Activated CD8-positive, alpha-beta memory T cell treated with anti-CD3 and anti-CD28 coated beads for 36 hours (primary cell): ENCODE measurements at regions not wholly inside any gene's neighbourhood (a gene's known extent, or its start where the extent isn't known, plus 50 kb on each side); places are given as distances from the start of the nearest gene placed in this dataset.

Experiments
- CTCF ChIA-PET: fragments of 350-600 bp; sonication (Branson Sonifier 250); formaldehyde crosslinking; loops from one replicate; lab custom pipeline; 2021; ENCODE audit warnings: antibody characterized with exemption; lab: Charles Lee
- POLR2A ChIA-PET: fragments of 350-600 bp; sonication (Branson Sonifier 250); formaldehyde crosslinking; loops from one replicate; lab custom pipeline; 2021; ENCODE audit warnings: antibody characterized with exemption; lab: Charles Lee

DNA sequence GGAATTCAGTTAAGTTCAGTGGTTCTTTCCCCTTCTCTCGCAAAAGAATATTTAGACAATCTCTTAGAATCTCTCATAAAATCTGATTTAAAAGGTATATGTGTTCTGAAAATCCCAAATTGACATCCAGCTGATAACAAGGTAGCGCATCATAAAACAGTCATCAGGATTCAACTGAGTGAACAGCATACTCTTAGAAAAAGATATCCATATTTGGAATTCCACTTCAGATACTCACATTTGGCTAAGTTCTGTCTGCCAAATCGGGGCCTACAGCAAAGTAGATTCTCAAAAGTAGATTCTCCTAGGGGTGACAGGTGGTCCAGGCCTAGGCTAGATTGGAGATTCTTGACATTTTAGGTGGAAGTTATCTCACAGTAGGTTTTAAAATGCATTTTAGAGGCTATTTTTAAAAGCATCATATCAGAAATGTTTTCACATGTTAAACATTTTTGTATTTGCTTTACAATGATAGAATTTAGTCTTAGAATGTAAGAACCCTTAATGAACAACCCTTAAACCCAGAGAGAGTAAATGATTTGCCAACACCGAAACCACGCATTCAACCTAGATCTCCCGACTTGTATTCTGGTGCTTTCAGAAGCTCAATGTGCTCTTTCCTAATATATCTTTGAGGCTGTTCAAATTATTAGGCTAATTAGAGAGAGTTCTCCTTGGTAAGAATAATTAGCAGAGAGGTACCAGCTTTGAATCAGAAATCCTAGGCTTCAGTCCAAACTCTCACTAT, 318.9 kb downstream of the LMO4 start:
- ChIA-PET POLR2A (no interaction called here), CTCF (no interaction called here)

DNA sequence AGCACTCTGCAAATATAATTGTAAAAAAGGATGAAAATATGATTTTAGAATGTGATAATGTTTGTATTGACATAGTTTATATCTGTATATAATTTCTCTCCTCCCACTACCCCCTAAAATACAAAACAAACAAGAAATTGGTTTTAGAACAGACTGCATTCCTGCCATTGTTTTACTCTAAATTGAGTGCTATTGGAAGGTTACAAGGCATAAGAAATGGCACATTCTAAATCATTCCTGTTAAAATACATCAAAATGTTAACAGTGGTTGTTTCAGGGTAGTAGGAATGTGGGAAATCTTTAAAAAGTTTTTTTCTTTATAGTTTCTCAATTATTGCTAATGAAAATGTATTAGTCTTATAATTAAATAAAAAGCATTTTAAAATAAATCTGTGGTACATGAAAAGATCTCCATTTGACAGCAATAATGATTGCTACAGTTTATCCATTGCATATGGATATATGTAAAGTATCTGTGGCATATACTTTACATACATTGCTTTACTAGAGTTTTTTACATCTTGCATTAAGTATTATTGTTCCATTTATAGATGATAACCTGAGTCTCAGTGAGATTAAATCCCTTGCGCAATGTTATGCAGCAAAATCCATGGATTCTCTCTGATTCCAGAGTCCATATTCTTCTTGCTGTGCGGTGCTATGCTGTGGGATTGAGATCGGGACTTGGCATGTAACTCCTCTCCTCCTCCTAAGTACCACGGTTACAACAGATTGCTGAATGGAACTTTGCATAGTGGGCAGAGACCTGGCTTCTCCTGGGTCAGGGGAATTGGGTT, 319.8 kb downstream of the LMO4 start:
- CTCF ChIA-PET = no interaction called here
- POLR2A ChIA-PET = no interaction called here

DNA sequence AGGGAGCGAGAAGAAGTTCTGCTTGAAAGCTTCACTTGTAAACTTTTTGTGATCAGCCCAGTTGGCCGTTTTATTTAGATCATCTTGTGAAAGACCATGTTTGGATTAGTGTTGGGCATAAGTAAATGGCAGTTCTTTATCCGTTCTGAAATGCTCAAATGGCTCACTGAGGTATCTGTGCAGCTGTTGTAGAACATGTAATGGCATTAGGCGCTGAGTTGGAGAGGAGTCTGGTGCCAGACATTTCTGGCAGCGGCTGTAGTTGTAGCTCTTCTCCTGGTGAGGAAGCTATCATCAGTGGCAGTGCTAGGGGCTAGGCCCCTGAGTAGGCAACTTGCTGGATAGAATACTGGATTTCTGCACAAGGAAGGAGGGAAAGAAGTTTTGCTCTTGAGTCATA, 321.6 kb downstream of the LMO4 start:
- CTCF ChIA-PET = no interaction called here

DNA sequence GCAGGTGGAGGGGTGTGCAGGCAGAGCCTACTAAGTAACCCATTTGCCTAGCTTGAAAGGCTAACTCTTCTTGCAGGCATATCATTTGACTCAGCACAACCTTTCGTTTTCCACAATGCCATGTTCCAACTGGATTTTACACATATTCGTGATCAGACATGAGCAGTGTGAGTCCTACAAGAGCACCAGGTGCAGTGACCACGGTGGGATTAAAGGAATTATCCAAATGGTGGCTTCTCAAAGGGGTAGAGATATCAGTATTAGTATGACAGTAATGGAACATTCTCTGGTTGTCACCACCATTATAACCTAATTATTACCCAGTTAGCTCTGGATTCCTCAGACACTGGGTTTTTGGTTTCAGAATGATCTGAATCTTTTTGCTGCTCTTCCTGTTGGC, 323.5 kb downstream of the LMO4 start:
- CTCF ChIA-PET = no interaction called here
- POLR2A ChIA-PET = no interaction called here

More for the DNA sequence above, 321.6 kb downstream of the LMO4 start:
- POLR2A ChIA-PET = no interaction called here

DNA sequence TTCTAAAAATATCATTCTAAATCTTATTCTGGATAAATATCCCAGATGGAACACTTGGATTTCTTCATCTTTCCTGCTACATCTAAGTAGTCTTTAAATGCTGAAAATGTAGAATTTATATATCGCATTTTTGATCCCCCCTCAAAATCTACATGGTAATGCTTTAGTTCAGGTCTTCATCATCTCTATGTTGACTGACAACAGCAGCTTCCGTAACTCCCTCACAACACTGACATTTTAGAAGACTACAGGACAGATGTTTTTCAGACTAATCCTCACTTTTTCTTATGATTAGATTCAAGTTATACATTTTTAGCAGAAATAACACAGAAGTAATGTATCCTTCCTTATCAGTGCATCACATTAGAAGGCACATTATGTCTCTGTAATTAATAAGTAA, 336.5 kb downstream of the LMO4 start:
- CTCF ChIA-PET = no interaction called here

DNA sequence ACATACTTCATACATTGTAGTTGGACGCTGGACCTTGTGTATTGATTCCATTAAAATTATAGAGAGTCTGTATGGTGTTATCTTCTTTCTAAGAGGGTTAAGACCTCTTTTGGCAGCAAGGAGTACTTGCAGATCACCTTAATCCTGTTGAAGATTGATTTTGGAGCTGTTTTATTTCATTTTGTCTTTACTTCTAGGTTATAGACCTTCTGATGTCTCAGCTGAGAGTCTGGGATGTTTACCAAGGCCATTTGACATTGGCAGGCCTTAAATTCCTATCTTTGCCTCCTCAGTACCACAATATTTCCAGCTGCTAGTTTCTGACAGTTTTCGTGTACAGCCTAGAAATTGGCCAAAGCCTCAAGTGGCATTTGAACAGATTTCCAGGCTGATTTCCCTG, 338.0 kb downstream of the LMO4 start:
- CTCF ChIA-PET = no interaction called here

More for the DNA sequence above, 336.5 kb downstream of the LMO4 start:
- POLR2A ChIA-PET = no interaction called here

DNA sequence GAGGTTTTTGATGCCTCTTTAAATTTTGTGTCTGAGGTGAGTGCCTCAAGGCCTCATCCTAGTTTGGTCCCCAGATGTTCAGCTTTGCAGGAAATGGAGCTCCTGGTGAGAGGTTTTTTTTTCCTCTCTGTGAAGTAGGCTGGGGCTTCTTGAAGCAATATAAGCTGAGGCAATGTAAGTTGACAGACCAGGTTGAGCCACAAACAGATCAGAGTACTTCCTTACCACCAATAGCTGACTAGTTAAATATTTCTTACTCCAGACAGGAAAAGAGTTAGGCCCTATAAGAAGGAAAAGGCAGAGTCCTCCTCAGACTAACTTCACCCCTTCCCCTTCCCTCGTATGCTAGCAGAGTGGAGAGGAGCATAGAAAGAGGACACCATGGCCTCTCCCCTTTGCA, 341.0 kb downstream of the LMO4 start:
- CTCF ChIA-PET = no interaction called here
- POLR2A ChIA-PET = no interaction called here

More for the DNA sequence above, 338.0 kb downstream of the LMO4 start:
- POLR2A ChIA-PET = no interaction called here

DNA sequence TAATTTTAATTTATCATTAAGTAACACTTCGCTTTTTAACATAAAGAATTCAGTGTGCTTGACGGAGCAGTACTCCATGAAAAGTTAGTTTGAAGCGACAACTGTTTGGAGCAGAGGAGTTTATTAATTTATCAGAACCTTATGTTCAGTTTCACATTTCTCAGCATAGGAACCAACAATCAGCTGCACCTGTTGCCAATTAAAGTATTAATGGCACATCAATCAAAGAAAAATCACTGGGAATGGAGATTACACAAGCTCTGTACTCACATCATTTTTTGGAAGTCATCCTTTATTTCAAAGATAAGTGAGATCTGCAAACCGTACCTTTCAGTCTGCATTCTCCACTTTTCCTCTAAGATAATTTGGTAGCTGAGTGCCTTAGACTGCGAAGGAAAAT, 344.6 kb downstream of the LMO4 start:
- CTCF ChIA-PET = no interaction called here
- POLR2A ChIA-PET = no interaction called here

DNA sequence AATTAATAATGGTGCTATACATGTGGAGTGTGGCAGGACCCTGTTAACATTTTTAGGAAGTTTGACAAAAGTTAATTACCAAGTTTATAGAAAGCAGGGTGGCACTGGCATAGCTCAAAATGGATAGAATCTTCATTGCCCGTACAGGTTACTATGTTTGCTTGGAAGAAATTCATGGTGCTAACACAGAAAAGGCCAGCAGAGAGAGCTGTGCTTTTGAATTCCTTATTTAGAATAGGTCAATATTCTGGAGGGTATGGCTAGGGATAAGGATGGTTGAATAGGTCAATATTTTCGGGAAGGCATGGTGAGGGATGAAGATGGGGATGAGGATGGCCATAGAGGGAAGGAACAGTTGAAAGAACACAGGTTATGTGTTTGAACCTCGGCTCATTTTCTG, 345.1 kb downstream of the LMO4 start:
- POLR2A ChIA-PET = no interaction called here

DNA sequence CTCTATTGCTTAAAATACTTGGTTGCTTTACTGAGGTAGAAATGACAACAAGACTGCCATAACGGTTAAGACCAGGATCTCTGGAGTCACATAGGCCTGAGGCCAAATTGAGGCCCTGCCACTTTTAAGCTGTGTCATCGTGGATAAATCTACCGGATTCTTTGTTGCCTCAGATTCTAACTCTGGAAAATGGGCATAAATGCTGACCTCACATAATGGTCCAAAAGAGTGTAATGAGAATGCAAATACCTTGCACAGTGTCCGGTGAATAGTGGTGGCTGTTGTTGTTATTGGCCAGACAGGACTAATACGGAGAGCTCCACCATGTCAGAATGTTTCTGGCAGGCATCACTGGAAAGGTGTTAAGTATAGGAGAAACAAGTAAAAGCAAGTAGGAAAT, 346.1 kb downstream of the LMO4 start:
- CTCF ChIA-PET = no interaction called here
- POLR2A ChIA-PET = no interaction called here

More for the DNA sequence above, 345.1 kb downstream of the LMO4 start:
- CTCF ChIA-PET = interaction anchor here (0.7 kb wide), 1 partner anchor 413 kb away, joined by 3 read pairs; no protein-coding TSS in a partner anchor

DNA sequence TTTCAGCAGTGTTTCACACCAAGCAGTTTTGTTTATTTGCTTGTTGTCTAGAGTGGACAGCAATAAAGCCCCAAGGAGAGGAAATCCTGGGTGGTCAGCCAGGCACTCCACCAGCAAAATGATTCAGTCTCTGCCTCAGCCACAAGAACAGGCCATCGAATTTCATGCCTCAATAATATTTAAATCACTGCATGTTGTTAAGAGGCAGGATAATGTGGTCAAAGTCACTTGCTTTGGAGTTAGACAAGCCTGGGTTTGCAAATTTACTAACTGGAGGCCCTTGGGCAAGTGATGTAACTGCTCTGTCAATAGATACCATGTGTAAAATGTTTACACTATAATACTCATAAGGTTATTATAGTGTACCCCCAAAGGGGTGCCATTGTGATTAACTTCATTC, 349.6 kb downstream of the LMO4 start:
- POLR2A ChIA-PET = no interaction called here
- CTCF ChIA-PET = no interaction called here

DNA sequence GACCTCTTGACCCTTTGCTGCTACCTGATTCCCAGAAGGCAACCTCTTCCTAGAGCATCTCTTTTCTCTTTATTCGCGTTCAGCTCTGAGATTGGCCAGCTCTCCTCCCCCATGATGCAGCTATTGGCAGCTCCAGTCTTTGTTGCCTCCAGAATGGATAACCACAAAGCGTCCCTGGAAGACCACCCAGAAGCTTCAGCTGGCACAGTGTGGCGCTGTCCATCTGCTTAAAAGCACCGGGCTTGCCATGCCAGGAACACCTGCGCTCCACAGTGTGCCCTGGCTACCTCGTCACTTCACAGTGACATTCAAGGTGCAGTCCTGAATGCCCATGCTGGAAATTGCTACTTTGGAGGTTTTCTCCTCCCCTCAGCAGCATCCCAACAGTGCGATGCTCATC, 353.9 kb downstream of the LMO4 start:
- POLR2A ChIA-PET = no interaction called here

DNA sequence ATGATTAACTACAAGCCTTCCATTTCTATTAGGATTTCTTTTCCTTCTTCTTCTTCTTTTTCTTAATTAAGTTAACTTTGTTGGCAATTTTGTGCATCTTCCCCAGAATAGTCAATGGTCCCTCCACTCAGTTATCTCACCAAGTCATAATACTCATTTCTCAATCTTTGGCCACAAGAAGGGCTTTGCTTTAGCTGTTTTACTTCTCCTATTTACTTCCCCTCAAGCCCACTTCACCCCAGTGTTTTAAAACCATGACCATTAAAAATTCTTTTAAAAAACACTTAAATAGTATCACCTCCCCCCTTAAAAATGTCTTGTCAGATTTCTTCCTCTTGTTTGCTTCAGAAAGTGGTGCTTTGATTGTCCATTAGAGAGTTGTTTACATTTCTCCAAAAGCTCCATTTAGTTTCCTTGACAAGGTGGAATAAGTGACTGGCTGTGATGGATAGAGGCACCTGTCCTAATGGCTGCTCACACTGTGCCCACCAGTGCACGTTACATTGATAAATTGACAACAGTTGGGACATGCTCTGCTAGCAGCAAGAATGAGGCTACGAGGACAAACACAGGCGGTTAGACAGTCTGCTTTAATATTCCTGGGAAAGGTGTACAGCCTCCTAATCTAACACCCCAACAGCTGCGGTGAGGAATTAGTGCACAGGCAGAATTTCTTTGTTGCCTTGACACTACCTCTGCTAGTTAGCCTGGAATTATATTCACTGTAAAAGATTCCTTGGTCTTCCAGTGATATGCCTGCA, 354.7 kb downstream of the LMO4 start:
- POLR2A ChIA-PET = no interaction called here
- CTCF ChIA-PET = no interaction called here

More for the DNA sequence above, 353.9 kb downstream of the LMO4 start:
- CTCF ChIA-PET = no interaction called here

DNA sequence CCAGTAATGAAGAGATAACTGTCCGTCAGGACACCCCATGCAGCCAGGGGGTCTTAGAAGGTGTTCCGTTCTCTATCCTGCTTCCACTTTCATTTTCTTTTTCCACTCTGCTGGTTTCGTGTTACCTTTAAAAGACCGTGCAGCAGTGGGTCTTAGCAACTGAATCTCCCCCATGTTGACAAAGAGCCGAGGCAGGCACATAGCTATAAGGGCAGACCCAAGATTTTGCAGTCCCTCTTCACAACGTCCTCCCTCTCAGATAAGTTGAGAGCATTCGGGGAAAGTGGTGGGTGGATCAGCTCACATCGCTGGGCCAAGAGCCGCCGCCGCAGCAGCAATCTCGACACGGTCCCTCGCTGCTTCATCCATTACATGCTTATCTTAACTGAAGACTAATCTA, 355.5 kb downstream of the LMO4 start:
- ChIA-PET CTCF (no interaction called here), POLR2A (no interaction called here)

DNA sequence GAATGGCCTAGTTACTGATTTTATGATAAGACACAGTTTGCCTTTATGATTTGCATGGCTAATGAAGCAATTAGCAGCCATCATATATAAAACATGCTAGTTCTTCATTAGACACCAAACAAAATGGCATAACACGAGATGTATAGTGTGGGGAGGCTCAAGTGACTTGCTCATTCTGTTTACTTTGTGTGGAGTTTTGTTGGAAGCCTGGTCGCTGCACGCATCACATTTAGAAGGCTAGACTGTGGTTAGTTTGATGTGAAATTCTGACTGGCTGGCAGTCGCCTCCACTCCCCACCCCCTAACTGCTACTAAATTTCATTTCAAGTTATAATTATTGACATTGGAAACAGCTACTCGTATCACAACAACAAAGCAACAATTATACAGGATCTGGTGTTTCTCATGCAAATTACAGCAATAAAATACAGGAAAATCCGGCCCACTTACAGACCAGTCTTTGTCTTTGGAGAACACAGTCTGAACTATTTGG, 356.1 kb downstream of the LMO4 start:
- POLR2A ChIA-PET = no interaction called here
- CTCF ChIA-PET = no interaction called here

DNA sequence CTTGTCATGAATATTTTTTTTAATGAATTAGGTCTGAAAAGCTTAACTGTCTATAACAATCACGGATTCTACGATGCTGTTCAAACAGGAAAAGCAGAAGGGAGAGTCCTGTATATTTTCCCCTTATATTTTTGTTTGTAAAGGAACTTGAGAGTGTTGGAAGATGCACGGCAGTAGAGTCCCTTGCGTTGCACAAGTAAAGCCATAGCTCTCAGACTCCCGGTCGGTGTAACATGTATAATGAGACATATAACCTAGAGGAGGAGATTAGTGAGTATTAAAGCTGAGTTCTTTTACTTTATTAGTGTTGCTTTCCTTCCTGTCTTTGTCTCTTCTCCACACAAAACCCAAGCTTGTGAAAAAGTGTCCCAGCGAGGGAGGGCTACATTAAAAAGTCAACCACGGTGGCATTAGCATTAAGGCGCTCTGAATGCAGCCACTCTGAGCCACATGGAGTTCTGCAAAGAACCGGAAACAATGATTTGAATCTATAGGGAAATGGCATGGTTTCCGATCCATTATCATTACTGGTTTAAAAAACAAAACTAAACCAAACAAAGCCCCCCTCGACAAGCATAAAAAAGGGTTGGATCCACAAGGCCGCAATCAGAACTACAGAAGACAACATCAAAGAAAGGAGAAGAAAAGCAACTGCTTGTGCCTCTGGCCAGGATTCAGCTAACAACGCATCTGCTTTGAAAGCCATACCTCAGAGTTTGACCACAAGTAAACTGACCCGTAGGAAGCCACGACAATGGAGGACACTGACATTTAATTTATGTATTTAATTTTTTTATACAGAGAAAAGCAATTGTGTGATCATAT, 356.8 kb downstream of the LMO4 start:
- ChIA-PET POLR2A (no interaction called here), CTCF (no interaction called here)

DNA sequence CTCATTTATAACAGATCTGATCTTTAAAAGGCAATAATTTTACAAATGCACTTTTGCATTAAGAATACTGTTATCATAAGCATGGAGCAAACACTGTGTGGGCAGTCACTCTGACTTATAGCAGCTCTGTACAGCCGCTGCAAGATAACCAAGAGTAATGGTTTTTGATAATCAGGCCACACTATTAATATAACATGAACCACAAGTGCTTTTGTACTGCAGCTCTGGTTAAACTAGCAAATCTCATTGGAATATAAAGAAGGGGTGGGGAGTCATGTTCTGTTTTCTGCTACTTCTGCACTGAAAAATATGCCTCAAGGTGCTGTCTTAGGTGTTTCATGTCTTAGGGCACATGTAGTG, 357.4 kb downstream of the LMO4 start:
- POLR2A ChIA-PET = no interaction called here
- CTCF ChIA-PET = no interaction called here

DNA sequence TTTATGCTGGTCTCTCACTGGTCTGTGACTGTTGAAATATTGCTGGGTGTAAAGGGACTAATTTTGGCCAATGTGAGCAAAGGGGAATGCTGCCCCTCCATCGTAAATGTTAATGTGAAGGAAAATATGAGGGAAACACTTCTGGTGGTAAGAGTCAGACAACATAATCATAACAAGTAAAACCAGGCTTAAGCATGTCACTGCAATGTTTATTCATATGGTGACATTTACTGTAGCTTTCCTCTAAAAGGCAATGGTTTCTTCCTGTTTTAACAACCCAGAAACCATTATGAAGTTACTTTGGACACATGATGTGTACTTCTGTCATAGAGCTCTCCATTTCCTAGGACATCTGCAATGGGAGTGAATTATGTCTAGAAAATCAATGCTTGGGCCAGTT, 358.0 kb downstream of the LMO4 start:
- ChIA-PET POLR2A (no interaction called here), CTCF (no interaction called here)

DNA sequence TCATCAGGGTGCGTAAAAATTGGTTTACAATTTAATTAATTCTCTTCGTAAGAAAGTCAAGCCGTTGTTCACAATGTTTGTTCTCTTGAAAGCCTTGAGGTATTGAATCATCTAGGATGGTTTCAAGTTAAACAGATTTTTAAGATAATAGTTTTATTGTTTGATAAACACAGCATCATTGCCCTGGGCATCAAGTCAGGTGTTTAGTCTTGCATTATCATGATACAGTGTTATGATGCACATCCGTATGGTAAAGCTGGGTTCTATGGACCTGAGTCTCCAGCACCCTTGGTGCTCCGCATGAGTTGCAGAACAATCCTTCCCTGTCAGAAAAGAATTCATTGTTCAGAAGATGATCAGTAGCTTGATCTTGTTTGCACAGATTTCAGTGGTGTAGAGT, 359.5 kb downstream of the LMO4 start:
- ChIA-PET POLR2A (no interaction called here), CTCF (interaction anchor here (1.0 kb wide), 1 partner anchor 12 kb away, joined by 4 read pairs; no protein-coding TSS in a partner anchor)
